AG04450 (cell line): ENCODE measurements at regions not wholly inside any gene's neighbourhood (a gene's known extent, or its start where the extent isn't known, plus 50 kb on each side); places are given as distances from the start of the nearest gene placed in this dataset.

Source experiments
- CTCF ChIA-PET: fragments of 300-600, 350-600 bp; formaldehyde crosslinking; extraction: SDS; loops from one replicate; lab custom pipeline; 2022; ENCODE audit warnings: antibody characterized with exemption, inconsistent platforms; lab: Charles Lee
- POLR2A ChIA-PET: fragments of 350-600 bp; formaldehyde crosslinking; extraction: SDS; loops from one replicate; lab custom pipeline; 2021; ENCODE audit warnings: antibody characterized with exemption, inconsistent platforms; lab: Yijun Ruan, JAX
- DNase-seq: peaks from one replicate; pipeline ENCODE4 v3.0.0-alpha.2; 2011; ENCODE audit warnings: low read depth, low spot score
- H3K27ac ChIP-seq: one replicate; pipeline ENCODE4 v1.5.1; 2012; ENCODE audit warnings: low read depth, low read length, control low read depth
- H3K27me3 ChIP-seq: one replicate; pipeline ENCODE4 v1.6.0; 2012; ENCODE audit warnings: low read length; ENCODE audit not compliant: control insufficient read depth, insufficient read depth
- H3K4me3 ChIP-seq: 2 replicates; pipeline ENCODE4 v1.5.1; 2011; ENCODE audit warnings: mild to moderate bottlenecking, low read depth, low read length, control low read depth
- H3K9me3 ChIP-seq: 2 replicates; pipeline ENCODE4 v1.5.1; 2012; ENCODE audit warnings: low read length; ENCODE audit not compliant: control insufficient read depth, insufficient read depth
- CTCF ChIP-seq: IDR thresholded peaks from 2 replicates; pipeline ENCODE4 v1.5.1; 2011; ENCODE audit warnings: low read depth, low read length, control low read depth, inconsistent platforms

- TF ChIP-seq CTCF, result no peak
- CTCF ChIA-PET, result no interaction called here
- Histone ChIP-seq H3K27ac (no peak overlapping the region), H3K9me3 (no peaks in the 10 kb centered on the region; the same call in 1 of the 2 replicates), H3K27me3 (no peaks in the 10 kb centered on the region), H3K4me3 (no peak overlapping the region)
- POLR2A ChIA-PET, result interaction anchor here (1.1 kb wide), 1 partner anchor 55 kb away, joined by 3 read pairs; the partner anchor contains the start of gene ID2
- DNase-seq, result no peak
Measured at GRCh38 chr2:8626572-8626971, 55.3 kb upstream of the ID2 start.

- H3K4me3 ChIP-seq, result no peak overlapping the region
- H3K27me3 ChIP-seq, result no peaks in the 10 kb centered on the region
- POLR2A ChIA-PET, result interaction anchor here (1.1 kb wide), 1 partner anchor 55 kb away, joined by 3 read pairs; the partner anchor contains the start of gene ID2
- no peak overlapping the region for H3K27ac ChIP-seq
- DNase-seq, result no peak
- CTCF ChIA-PET, result no interaction called here
- TF ChIP-seq CTCF, result no peak
- H3K9me3 ChIP-seq, result no peaks in the 10 kb centered on the region; the same call in 1 of the 2 replicates
Measured at GRCh38 chr2:8627019-8627691, 54.7 kb upstream of the ID2 start.

- H3K9me3 ChIP-seq, result no peaks in the 10 kb centered on the region; the same call in 1 of the 2 replicates
- no peaks in the 10 kb centered on the region for H3K27me3 ChIP-seq
- ChIA-PET POLR2A (interaction anchor here (0.8 kb wide), 1 partner anchor 51 kb away, joined by 3 read pairs; no protein-coding TSS in a partner anchor), CTCF (no interaction called here)
- no peak overlapping the region for H3K4me3 ChIP-seq
- H3K27ac ChIP-seq, result no peak overlapping the region
- DNase-seq, result no peak
- no peak for TF ChIP-seq CTCF
Measured at GRCh38 chr2:8627692-8628085, 54.2 kb upstream of the ID2 start.

GRCh38 chr2:8628179-8628865 lies 53.5 kb upstream of the ID2 start:
- no peak for TF ChIP-seq CTCF
- POLR2A ChIA-PET, result interaction anchor here (0.8 kb wide), 1 partner anchor 51 kb away, joined by 3 read pairs; no protein-coding TSS in a partner anchor
- Histone ChIP-seq H3K4me3 (no peak overlapping the region), H3K9me3 (no peaks in the 10 kb centered on the region; the same call in 1 of the 2 replicates), H3K27me3 (no peaks in the 10 kb centered on the region), H3K27ac (no peak overlapping the region)
- CTCF ChIA-PET, result no interaction called here
- no peak for DNase-seq

GRCh38 chr2:8628866-8629209 lies 53.0 kb upstream of the ID2 start:
- H3K4me3 ChIP-seq, result no peak overlapping the region
- POLR2A ChIA-PET, result interaction anchor here (0.8 kb wide), 1 partner anchor 50 kb away, joined by 3 read pairs; no protein-coding TSS in a partner anchor
- no peaks in the 10 kb centered on the region; the same call in 1 of the 2 replicates for H3K9me3 ChIP-seq
- TF ChIP-seq CTCF, result no peak
- CTCF ChIA-PET, result no interaction called here
- DNase-seq, result no peak
- H3K27me3 ChIP-seq, result no peaks in the 10 kb centered on the region
- no peak overlapping the region for H3K27ac ChIP-seq
